HG02798 (cell line): ENCODE measurements at regions not wholly inside any gene's neighbourhood (a gene's known extent, or its start where the extent isn't known, plus 50 kb on each side); places are given as distances from the start of the nearest gene placed in this dataset.

Source experiments
- ATAC-seq: cut with Tn5 transposase; IDR thresholded peaks from one replicate; pipeline ENCODE4 v1.9.1; 2021; ENCODE audit warnings: mild to moderate bottlenecking; ENCODE audit not compliant: unreplicated experiment, poor library complexity

DNA sequence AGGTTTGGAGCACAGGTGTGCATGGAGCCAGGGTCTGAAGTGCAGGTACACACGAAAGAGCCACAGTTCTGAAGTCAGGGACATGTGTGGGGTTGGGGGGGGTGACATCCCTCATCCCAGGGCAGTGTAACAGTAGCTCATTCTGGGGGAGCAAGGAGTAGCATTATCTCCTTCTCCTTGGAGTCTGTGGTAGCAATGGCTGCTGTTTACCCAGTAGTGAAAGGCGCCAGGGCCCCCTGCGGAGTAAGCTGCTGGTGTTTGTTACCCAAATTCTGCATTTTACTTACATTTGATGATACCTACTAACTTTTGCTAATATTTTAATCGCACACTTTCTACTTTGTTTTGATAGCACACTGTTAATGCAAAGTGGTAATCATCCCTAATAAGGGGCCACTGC is 665.5 kb downstream of the GATA3 start:
- no peak for ATAC-seq

DNA sequence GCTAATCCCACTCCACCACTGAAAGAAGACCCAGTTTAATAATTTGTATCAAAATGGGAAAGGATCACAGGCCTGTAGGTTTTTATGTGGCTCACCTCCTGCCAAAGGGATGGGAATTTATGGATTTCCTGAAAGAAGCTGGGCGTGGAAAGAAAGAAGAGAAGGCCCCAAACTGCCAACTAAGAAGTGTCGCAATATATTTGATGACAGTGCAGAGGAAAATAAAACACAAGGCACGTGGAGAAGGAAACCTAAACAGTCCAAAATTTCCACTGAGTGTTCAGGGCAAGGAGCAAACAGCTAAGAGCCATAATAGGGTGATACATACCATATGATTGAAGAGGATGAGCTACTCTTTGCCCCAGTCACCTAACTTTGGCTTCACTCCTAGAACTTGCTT is 667.2 kb downstream of the GATA3 start:
- no peak for ATAC-seq

- ATAC-seq, result no peak
Observed at GRCh38 chr10:8722835-8723234, 668.3 kb downstream of the GATA3 start.

GRCh38 chr10:8725343-8725742 is 670.9 kb downstream of the GATA3 start:
- no peak for ATAC-seq

- no peak for ATAC-seq
Observed at GRCh38 chr10:8726084-8726778, 671.7 kb downstream of the GATA3 start.

DNA sequence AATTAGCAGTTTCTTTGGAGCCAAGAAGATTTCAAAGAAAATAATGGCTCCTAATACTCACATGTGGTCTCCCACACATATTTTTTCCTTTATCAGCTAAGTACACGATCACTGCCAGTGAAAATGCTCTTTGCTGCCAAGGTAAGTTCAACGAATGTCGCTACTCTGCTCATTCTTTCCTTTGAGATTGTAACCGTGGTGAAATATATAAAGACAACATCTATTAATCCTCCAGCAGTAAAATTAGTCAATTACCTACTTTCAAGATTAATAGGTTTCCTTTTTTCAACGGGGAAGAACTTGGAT is 672.2 kb downstream of the GATA3 start:
- no peak for ATAC-seq

DNA sequence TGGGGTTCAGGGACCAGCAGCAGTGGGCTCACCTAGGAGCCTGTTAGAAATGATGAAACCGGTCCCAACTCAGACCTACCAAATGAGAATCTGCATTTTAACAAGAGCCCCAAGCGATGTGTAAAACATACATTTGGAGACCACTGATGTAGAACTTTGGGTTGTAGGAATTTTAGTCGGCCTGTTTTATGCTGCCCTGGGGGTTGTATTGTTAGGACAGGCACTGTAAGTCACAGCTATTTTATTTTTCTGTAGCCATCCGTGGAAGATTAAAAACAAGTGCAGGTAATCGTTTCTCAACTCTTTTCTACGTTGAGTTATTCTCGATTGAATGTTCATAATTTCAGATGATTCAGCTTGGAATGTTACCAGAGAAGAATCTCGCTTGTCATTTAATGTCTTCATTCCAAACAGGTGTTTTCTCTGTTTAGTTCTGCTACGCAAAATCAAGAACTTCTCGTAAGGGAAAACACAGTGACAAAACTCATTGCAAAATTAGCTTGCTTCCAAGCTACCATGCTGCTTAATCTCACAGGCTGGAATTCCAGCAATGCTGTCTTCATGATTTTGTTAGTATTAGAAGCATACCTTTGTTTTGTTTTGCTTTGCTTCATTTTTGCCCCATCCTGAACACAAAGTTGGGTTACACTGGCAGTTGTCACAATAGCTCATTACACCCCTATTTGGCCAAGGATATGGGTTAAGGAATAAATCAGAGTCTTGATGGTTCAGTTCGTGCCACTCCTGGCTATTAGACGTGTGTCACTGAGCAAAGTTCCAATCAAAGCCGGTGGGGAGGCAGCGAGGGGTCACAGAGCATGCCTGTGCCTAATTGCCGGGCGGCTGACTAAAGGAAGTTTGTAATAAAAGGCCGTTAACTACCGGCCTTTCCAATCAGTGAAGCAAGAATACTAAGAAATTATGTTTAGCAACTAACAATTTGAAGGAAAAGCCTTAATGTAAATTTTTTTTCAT is 676.9 kb downstream of the GATA3 start:
- ATAC-seq, result no peak

GRCh38 chr10:8738987-8739386 is 684.5 kb downstream of the GATA3 start:
- no peak for ATAC-seq

GRCh38 chr10:8752146-8752843 is 697.8 kb downstream of the GATA3 start:
- no peak for ATAC-seq

DNA sequence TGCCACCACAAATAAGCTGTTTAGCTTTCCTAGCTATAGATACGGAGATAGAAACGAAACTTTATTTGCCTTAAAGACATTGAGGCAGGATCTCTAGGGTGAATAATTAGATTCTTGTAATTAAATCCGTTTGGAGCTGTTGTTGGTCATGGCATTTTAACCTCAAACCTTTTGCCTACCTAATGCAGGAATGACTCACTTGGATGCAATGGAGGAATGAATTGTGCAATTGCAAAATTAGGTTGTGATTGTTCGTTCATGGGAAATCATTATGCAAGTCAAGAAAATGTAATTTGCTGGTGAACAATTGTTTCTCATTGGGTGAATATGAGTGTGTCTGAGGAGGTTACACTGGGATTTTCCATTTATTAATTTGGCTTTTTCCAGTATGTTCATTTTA is 703.5 kb downstream of the GATA3 start:
- ATAC-seq, result no peak

DNA sequence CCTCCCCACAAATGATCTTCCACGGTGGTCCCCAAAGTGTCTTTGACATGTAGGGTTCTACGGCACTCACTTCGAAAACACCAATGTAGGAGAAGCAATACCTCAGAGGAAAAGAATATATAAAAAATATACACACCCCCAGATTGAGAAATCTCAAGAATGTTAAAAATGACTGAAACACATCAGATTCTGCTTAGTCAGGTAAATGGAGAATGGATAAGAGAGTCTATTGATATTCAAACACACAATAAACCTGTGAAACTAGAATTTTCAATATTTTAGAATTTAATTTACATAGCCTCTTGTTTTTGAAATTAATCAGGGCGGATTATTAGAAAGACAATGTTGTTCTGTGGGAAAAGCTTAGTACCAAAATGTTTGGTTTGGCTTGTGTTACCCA is 712.4 kb downstream of the GATA3 start:
- ATAC-seq, result no peak

GRCh38 chr10:8767591-8767990 is 713.1 kb downstream of the GATA3 start:
- ATAC-seq, result no peak

DNA sequence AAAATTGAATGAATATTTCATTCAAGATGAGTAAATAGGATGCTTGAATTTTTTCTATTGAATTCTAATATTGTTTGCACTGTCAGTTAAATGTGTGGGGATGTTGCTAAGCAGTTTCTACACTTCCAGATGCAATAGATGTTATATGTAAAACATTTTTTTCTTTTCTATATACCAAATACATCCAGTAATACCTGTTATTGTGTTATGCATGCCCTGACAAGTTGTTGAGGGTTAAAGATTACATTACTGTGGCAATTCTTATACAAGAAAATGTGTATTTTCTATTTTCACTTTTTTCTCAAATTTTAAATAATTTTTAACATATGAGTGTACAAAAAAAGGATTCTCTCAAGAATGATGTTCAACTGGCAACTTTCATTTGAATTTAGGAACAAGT is 713.9 kb downstream of the GATA3 start:
- ATAC-seq, result no peak

GRCh38 chr10:8768852-8769251 is 714.4 kb downstream of the GATA3 start:
- no peak for ATAC-seq

- no peak for ATAC-seq
Observed at GRCh38 chr10:8776926-8777622, 722.6 kb downstream of the GATA3 start.

GRCh38 chr10:8778713-8779112 is 724.2 kb downstream of the GATA3 start:
- no peak for ATAC-seq

DNA sequence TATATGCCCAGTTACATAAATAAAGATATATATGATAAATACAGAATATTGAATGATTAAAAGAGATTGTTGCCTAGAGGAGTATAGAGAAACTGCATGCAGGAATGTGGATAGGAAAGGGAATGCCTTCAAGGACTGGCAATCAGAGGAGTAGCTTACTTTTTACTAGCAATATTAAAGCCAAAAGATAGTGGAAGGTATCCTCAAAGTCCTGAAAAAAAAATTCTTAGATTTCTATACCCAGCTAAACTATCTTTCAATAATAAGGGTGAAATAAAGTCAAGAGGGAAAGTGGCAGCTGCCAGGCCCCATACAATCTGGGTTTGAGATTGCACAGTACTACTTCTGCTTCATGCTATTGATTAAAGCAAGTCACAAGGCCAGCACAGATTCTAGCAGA is 733.2 kb downstream of the GATA3 start:
- no peak for ATAC-seq

DNA sequence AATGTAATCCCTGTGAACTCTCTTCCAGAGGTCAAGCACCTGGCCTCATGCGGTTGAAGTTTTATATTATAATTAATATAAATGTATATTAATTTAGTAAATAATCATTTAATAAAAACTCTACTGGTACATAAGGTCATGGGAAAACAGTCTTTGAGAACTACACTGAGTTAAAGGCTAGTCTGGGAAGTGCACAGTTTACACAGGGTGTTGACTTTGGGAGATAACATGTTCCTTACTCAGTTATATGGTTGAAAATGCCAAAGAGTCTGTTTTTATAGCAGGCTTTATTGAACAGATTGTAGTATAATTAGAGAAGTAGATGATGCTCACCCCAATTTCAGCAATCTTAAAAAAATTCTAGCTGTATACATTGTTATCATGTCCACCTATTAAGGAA is 735.9 kb downstream of the GATA3 start:
- no peak for ATAC-seq

- no peak for ATAC-seq
Observed at GRCh38 chr10:8794860-8795259, 740.4 kb downstream of the GATA3 start.

DNA sequence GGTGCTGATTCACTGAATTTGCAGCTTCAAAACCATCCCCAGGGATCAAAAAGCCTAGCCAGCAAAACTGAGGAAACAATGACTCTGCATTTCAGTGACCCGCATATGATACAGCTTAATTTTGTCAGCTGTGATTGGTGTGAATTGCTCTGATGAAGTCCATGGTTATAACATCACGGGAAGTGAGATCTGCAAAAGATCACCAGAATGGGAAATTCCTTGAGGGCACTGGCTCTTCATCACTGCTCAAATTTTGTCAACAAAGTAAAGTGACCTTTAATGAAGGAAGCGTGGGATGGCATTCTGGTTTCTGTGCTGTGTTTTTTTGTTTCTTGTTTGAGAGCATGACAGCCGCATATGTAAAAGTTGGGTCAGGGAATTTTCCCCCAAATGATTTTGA is 745.9 kb downstream of the GATA3 start:
- ATAC-seq, result no peak

- no peak for ATAC-seq
Observed at GRCh38 chr10:8803992-8804391, 749.5 kb downstream of the GATA3 start.
